ENCODE measurements at regions not wholly inside any gene's neighbourhood (a gene's known extent, or its start where the extent isn't known, plus 50 kb on each side); places are given as distances from the start of the nearest gene placed in this dataset.
"Not testable (repeated sequence)": the region's sequence is repeated elsewhere in the genome, so short reads cannot be mapped to it uniquely, and the experiment has no call there.

DNA sequence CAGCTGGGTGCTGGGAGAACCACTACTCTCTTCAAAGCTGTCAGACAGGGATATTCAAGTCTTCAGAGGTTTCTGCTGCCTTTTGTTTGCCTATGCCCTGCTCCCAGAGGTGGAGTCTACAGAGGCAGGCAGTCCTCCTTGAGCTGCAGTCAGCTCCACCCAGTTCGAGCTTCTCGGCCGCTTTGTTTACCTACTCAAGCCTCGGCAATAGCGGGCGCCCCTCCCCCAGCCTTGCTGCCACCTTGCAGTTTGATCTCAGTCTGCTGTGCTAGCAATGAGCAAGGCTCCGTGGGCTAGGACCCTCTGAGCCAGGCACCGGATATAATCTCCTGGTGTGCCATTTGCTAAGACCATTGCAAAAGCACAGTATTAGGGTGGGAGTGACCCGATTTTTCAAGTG lies 106.8 kb upstream of the VGLL3 start:
- not testable (repeated sequence) for H2BK5ac ChIP-seq (ENCODE audit: low read depth, low read length); H3K4ac ChIP-seq (replicated peaks; ENCODE audit: insufficient read length, low read depth, low read length)
- WGBS, 2 experiments (ENCODE audit: extremely low coverage in 1 of 2, insufficient coverage in 1 of 2, insufficient read length in 1 of 2, insufficient replicate concordance in 2 of 2, low coverage in 1 of 2, low lambda C conversion rate in 2 of 2, missing lambda C conversion rate in 1 of 2), result 100% methylated on average over 9 of the region's 9 CpGs; no CpG with 5 or more reads in 1 of the 2 experiments

More for the DNA sequence above, 106.8 kb upstream of the VGLL3 start:
- H2BK120ac ChIP-seq (replicated peaks; ENCODE audit: low read depth, low read length); H2AFZ ChIP-seq (ENCODE audit: low read length); H4K8ac ChIP-seq (ENCODE audit: extremely low read depth, insufficient read depth, low read length); H4K20me1 ChIP-seq (replicated peaks in 1 of 2; ENCODE audit: control insufficient read depth in 1 of 2, insufficient read depth in 2 of 2, low read length in 2 of 2); H3K18ac ChIP-seq (ENCODE audit: extremely low read depth, low read length); H3K9ac ChIP-seq (replicated peaks in 1 of 4; ENCODE audit: extremely low read depth in 1 of 4, low read depth in 3 of 4, low read length in 3 of 4); H2BK15ac ChIP-seq (ENCODE audit: low read length); POLR2A ChIA-PET (ENCODE audit: partially characterized antibody); H3K14ac ChIP-seq (ENCODE audit: insufficient read length); H2BK12ac ChIP-seq (ENCODE audit: low read depth, low read length); H2AK5ac ChIP-seq (ENCODE audit: low read depth, low read length); FAIRE-seq; DNase-seq (ENCODE audit: low read depth in 1 of 2, low spot score in 2 of 2); H4K91ac ChIP-seq (replicated peaks; ENCODE audit: insufficient read length, low read length); H3K23me2 ChIP-seq (ENCODE audit: low read depth, low read length); H2BK20ac ChIP-seq (ENCODE audit: low read length); H3K79me2 ChIP-seq (ENCODE audit: control insufficient read depth in 1 of 2, insufficient read depth in 2 of 2, low read length in 2 of 2); H3K27me3 ChIP-seq (replicated peaks in 1 of 4; ENCODE audit: control insufficient read depth in 3 of 4, extremely low read depth in 1 of 4, insufficient read depth in 3 of 4, low read length in 3 of 4); H3K36me3 ChIP-seq (ENCODE audit: control insufficient read depth in 2 of 4, insufficient read depth in 4 of 4, low read length in 3 of 4); H3K23ac ChIP-seq (ENCODE audit: insufficient read length); H3K79me1 ChIP-seq (ENCODE audit: low read depth, low read length); H3K4me2 ChIP-seq (ENCODE audit: insufficient read depth in 1 of 2, low read depth in 2 of 2, low read length in 2 of 2); H3K4me3 ChIP-seq (ENCODE audit: extremely low read depth in 1 of 4, insufficient read depth in 2 of 4, low read depth in 3 of 4, low read length in 4 of 4); H3K56ac ChIP-seq (replicated peaks; ENCODE audit: insufficient read length, low read depth, low read length); H4K5ac ChIP-seq (ENCODE audit: insufficient read length, low read depth, low read length); H3K27ac ChIP-seq (ENCODE audit: low read depth, low read length); H3K4me1 ChIP-seq (replicated peaks in 1 of 4; ENCODE audit: control insufficient read depth in 3 of 4, insufficient read depth in 4 of 4, low read length in 3 of 4): not testable (repeated sequence)
- CTCF ChIA-PET (ENCODE audit: partially characterized antibody), result interaction anchor here (0.8 to 1.3 kb wide), 4 partner anchors 9 to 322 kb away, joined by 3 read pairs; no protein-coding TSS in a partner anchor
- peaks cover 6 to 13% of the 10 kb centered on the region in 2 experiments; a peak in 1 of 4 replicates for H3K9me3 ChIP-seq (ENCODE audit: insufficient read depth in 2 of 2, low read depth in 1 of 2, low read length in 1 of 2)

Measured in H1 (cell line).